ENCODE measurements at regions not wholly inside any gene's neighbourhood (a gene's known extent, or its start where the extent isn't known, plus 50 kb on each side); places are given as distances from the start of the nearest gene placed in this dataset.

DNA sequence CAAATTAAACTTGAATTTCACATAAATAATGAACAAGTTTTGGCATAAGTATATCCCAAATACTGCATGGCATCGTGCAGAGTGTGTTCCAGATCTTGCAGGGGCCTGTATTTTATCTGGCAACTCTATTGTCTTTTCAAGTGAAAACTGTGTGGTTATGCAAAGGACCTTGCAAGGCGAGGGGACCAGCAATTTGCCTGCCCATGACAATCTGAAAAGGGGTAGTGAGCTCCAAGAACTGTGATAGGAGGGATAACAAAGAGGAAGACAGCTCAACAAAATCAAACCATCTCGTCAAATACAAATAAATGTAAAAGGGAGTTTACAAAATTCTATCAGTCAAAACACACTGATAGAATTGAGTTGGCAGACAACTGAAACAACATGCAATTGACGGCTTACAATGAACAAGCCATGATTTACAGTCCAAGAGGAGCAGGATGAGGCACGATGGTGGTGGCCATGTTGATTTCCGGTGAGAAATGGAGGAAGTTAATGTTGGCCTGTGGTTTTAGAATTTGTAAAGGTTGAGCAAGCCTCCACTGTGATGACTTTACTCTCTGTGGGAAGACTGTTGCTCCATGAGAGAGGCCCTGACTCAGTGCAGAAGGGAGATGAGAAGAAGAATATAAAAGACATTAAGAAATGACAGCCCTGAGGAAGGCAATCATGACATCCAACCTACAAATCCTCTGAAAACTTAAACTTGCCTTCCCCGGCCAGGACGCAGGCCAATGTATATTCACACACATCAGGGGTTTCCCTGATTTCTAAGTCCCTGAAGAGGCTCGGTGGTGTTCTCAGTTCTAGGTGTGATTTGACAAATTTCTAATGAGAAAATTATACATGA lies 132.2 kb downstream of the ADSS2 start (continued):
- TF ChIP-seq CBFB (CRISPR knock-in tag; IDR thresholded peaks at IDR 0.05; ENCODE audit: low read depth) (no peak), NR3C1 (CRISPR knock-in tag; conservative IDR thresholded peaks at IDR 0.05; ENCODE audit: low read depth) (no peak), ELF4 (CRISPR knock-in tag; IDR thresholded peaks at IDR 0.05; ENCODE audit: low read depth) (no peak), ATF6 (CRISPR knock-in tag; IDR thresholded peaks at IDR 0.05) (no peak), ZBTB21 (CRISPR knock-in tag; IDR thresholded peaks at IDR 0.05; ENCODE audit: borderline replicate concordance) (no peak), NFYB (CRISPR knock-in tag; conservative IDR thresholded peaks at IDR 0.05; ENCODE audit: low read depth) (no peak), SOX15 (CRISPR knock-in tag; IDR thresholded peaks at IDR 0.05) (no peak), PRRX2 (CRISPR knock-in tag; IDR thresholded peaks at IDR 0.05) (no peak), RELA (CRISPR knock-in tag; IDR thresholded peaks at IDR 0.05; ENCODE audit: borderline replicate concordance) (no peak), SMAD3 (CRISPR knock-in tag; IDR thresholded peaks at IDR 0.05; ENCODE audit: borderline replicate concordance) (no peak), AR (CRISPR knock-in tag; IDR thresholded peaks at IDR 0.05) (no peak)
- TF ChIP-seq, protein P1, sequence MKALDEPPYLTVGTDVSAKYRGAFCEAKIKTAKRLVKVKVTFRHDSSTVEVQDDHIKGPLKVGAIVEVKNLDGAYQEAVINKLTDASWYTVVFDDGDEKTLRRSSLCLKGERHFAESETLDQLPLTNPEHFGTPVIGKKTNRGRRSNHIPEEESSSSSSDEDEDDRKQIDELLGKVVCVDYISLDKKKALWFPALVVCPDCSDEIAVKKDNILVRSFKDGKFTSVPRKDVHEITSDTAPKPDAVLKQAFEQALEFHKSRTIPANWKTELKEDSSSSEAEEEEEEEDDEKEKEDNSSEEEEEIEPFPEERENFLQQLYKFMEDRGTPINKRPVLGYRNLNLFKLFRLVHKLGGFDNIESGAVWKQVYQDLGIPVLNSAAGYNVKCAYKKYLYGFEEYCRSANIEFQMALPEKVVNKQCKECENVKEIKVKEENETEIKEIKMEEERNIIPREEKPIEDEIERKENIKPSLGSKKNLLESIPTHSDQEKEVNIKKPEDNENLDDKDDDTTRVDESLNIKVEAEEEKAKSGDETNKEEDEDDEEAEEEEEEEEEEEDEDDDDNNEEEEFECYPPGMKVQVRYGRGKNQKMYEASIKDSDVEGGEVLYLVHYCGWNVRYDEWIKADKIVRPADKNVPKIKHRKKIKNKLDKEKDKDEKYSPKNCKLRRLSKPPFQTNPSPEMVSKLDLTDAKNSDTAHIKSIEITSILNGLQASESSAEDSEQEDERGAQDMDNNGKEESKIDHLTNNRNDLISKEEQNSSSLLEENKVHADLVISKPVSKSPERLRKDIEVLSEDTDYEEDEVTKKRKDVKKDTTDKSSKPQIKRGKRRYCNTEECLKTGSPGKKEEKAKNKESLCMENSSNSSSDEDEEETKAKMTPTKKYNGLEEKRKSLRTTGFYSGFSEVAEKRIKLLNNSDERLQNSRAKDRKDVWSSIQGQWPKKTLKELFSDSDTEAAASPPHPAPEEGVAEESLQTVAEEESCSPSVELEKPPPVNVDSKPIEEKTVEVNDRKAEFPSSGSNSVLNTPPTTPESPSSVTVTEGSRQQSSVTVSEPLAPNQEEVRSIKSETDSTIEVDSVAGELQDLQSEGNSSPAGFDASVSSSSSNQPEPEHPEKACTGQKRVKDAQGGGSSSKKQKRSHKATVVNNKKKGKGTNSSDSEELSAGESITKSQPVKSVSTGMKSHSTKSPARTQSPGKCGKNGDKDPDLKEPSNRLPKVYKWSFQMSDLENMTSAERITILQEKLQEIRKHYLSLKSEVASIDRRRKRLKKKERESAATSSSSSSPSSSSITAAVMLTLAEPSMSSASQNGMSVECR (CRISPR knock-in tag; IDR thresholded peaks at IDR 0.05; ENCODE audit: borderline replicate concordance): no peak

- H3K27me3 Mint-ChIP-seq (ENCODE audit: low read depth): no peaks in the 10 kb centered on the region
- peaks cover 16% of the 10 kb centered on the region for H3K9me3 Mint-ChIP-seq
- peaks cover 12% of the 10 kb centered on the region for H3K36me3 Mint-ChIP-seq
- POLR2A ChIA-PET: no interaction called here
- CTCF ChIA-PET: interaction anchor here (1.1 kb wide), 1 partner anchor 23 kb away, joined by 3 read pairs; no protein-coding TSS in a partner anchor
- DNase-seq (ENCODE audit: low spot score) (no peak), ATAC-seq (no peak)
- peaks cover 26% of the 10 kb centered on the region for H3K4me1 Mint-ChIP-seq
- no peak overlapping the region; the same call in 1 of the 2 replicates for H3K27ac Mint-ChIP-seq
- H3K4me3 Mint-ChIP-seq: no peak overlapping the region
- TF ChIP-seq MXD4 (CRISPR knock-in tag; IDR thresholded peaks at IDR 0.05; ENCODE audit: borderline replicate concordance): no peak
- no peak for TF ChIP-seq IRF2 (CRISPR knock-in tag; IDR thresholded peaks at IDR 0.05; ENCODE audit: borderline replicate concordance, low read depth)
- no peak for TF ChIP-seq ETV6 (CRISPR knock-in tag; IDR thresholded peaks at IDR 0.05)
- no peak for TF ChIP-seq CBFB (CRISPR knock-in tag; IDR thresholded peaks at IDR 0.05; ENCODE audit: low read depth)
- TF ChIP-seq NR1H2 (CRISPR knock-in tag; IDR thresholded peaks at IDR 0.05): no peak
- TF ChIP-seq, protein P2, sequence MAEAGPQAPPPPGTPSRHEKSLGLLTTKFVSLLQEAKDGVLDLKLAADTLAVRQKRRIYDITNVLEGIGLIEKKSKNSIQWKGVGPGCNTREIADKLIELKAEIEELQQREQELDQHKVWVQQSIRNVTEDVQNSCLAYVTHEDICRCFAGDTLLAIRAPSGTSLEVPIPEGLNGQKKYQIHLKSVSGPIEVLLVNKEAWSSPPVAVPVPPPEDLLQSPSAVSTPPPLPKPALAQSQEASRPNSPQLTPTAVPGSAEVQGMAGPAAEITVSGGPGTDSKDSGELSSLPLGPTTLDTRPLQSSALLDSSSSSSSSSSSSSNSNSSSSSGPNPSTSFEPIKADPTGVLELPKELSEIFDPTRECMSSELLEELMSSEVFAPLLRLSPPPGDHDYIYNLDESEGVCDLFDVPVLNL (CRISPR knock-in tag; IDR thresholded peaks at IDR 0.05; ENCODE audit: borderline replicate concordance, low read depth): no peak
- no peak for TF ChIP-seq USF2 (CRISPR knock-in tag; IDR thresholded peaks at IDR 0.05)
- no peak for TF ChIP-seq SOX15 (CRISPR knock-in tag; IDR thresholded peaks at IDR 0.05)
- no peak for TF ChIP-seq ZNF232 (CRISPR knock-in tag; IDR thresholded peaks at IDR 0.05)
- no peak for TF ChIP-seq ZNF138 (CRISPR knock-in tag; conservative IDR thresholded peaks at IDR 0.05)
- TF ChIP-seq ZNF396 (CRISPR knock-in tag; IDR thresholded peaks at IDR 0.05; ENCODE audit: borderline replicate concordance): no peak
- no peak for TF ChIP-seq NFE2L1 (CRISPR knock-in tag; IDR thresholded peaks at IDR 0.05)
Observed at GRCh38 chr1:244322181-244322580, 129.5 kb downstream of the ADSS2 start.
